Adrenal gland (tissue), 9 donors: ENCODE measurements at regions not wholly inside any gene's neighbourhood (a gene's known extent, or its start where the extent isn't known, plus 50 kb on each side); places are given as distances from the start of the nearest gene placed in this dataset.

Experiments
- DNase-seq, 7 donors: peaks; one replicate each; pipeline ENCODE4 v3.0.0-alpha.2; 2019 to 2020
- H3K27ac ChIP-seq, 5 donors: fragments of 200-600 bp; sonication (generic) in 4 of 5; 1 replicate in 3 of 5; 2 replicates in 2 of 5; pipeline versions ENCODE4 v1.5.1 to v1.8.0; 2016 to 2020; ENCODE audit warnings: mild to moderate bottlenecking in 1 of 5
- H3K27me3 ChIP-seq: fragments of 200-600 bp; 2 replicates; pipeline ENCODE4 v1.8.0; 2021
- H3K36me3 ChIP-seq, 2 donors: fragments of 200-600 bp; replicated peaks in 1 of 2; 1 replicate in 1 of 2; 2 replicates in 1 of 2; pipeline versions ENCODE4 v1.5.1 to v1.8.0; 2018 to 2022
- H3K4me1 ChIP-seq, 2 donors: fragments of 200-600 bp; replicated peaks in 1 of 2; 1 replicate in 1 of 2; 2 replicates in 1 of 2; pipeline versions ENCODE4 v1.5.1 to v1.8.0; 2018 to 2021
- H3K4me3 ChIP-seq, 4 donors: fragments of 200-600 bp; sonication (generic) in 3 of 4; one replicate each; pipeline ENCODE4 v1.5.1; 2016 to 2018
- H3K9me3 ChIP-seq, 3 donors: fragments of 200-600 bp; sonication (generic) in 1 of 3; replicated peaks in 1 of 3; 1 replicate in 2 of 3; 2 replicates in 1 of 3; pipeline versions ENCODE4 v1.5.1 to v1.8.0; 2016 to 2021
- CTCF ChIP-seq, 6 experiments: fragments of 450-650 bp in 4 of 6; fragments of 200-600 bp in 2 of 6; sonication (generic) in 1 of 6; IDR thresholded peaks; 1 replicate in 5 of 6; 2 replicates in 1 of 6; pipeline versions ENCODE4 v1.5.1 to v1.8.0; 2016 to 2021; ENCODE audit warnings: antibody characterized with exemption in 6 of 6, mild to moderate bottlenecking in 2 of 6, moderate library complexity in 1 of 6
- POLR2A ChIP-seq, 2 donors: fragments of 450-650 bp; IDR thresholded peaks; one replicate each; pipeline ENCODE4 v1.6.1; 2017; ENCODE audit warnings: antibody characterized with exemption in 2 of 2, mild to moderate bottlenecking in 2 of 2, moderate library complexity in 1 of 2
- WGBS, 4 donors: extraction: QIAGEN DNeasy Blood & Tissue Kit in 2 of 4; methylation state at CpG; one replicate each; pipeline versions ENCODE4 v1.1.5 to v1.1.7; 2013 to 2017; 5-methylcytosine and 5-hydroxymethylcytosine counted together
- intact Hi-C, 2 donors: fragments of 100-400 bp; cut with DNase I; formaldehyde crosslinking; loops; one replicate each; pipeline versions ENCODE4 v1.14.1 to v1.15.0; 2022 to 2023
- donor health status: healthy with polysubstance abuse.
- donor health status: Bipolar disorder and iron deficiency.
- donor health status: DM: yes; HTN: yes; CAD: no.
- donor health status: DM: no; HTN: no; CAD: no.
- donor health status: DM: no; HTN: no; CAD: no.

- no peaks in the 10 kb centered on the region for H3K9me3 ChIP-seq
- H3K4me3 ChIP-seq = no peak overlapping the region
- H3K27me3 ChIP-seq = no peaks in the 10 kb centered on the region
- intact Hi-C loops = no loop called here
- H3K27ac ChIP-seq = no peak overlapping the region
- WGBS, 4 donors = 80 to 91% (median 85%) methylated on average over 6 of the region's 6 CpGs
- H3K4me1 ChIP-seq = peaks cover 8 to 10% of the 10 kb centered on the region in 2 donors
- no peak for TF ChIP-seq POLR2A (IDR thresholded peaks at IDR 0.05)
- no peak for TF ChIP-seq CTCF (IDR thresholded peaks at IDR 0.05)
- no peaks in the 10 kb centered on the region for H3K36me3 ChIP-seq
- DNase-seq = no peak
Observed at GRCh38 chr10:117443686-117444041, 68.4 kb upstream of the PDZD8 start.

GRCh38 chr10:117442944-117443685 is 67.9 kb upstream of the PDZD8 start:
- TF ChIP-seq POLR2A (IDR thresholded peaks at IDR 0.05) = no peak
- peak; percentile 57 to 92 (median 72) for TF ChIP-seq CTCF (IDR thresholded peaks at IDR 0.05)
- 27 to 48% (median 33%) methylated on average over 11 to 15 of the region's 15 CpGs for WGBS, 4 donors
- Histone ChIP-seq H3K27me3 (no peaks in the 10 kb centered on the region), H3K27ac (no peak overlapping the region), H3K9me3 (no peaks in the 10 kb centered on the region), H3K4me3 (no peak overlapping the region), H3K4me1 (peaks cover 8 to 10% of the 10 kb centered on the region in 2 donors), H3K36me3 (no peaks in the 10 kb centered on the region)
- DNase-seq = peak; percentile 69 to 90 (median 82)
- intact Hi-C loops = no loop called here

GRCh38 chr10:117442521-117442920 is 67.3 kb upstream of the PDZD8 start:
- WGBS, 4 donors = 66 to 74% (median 68%) methylated on average over 6 of the region's 6 CpGs
- no peak for DNase-seq
- no peaks in the 10 kb centered on the region for H3K27me3 ChIP-seq
- peaks cover 8 to 10% of the 10 kb centered on the region in 2 donors for H3K4me1 ChIP-seq
- no peaks in the 10 kb centered on the region for H3K36me3 ChIP-seq
- no peaks in the 10 kb centered on the region for H3K9me3 ChIP-seq
- H3K27ac ChIP-seq = no peak overlapping the region
- no peak overlapping the region for H3K4me3 ChIP-seq
- TF ChIP-seq CTCF (IDR thresholded peaks at IDR 0.05) = no peak
- TF ChIP-seq POLR2A (IDR thresholded peaks at IDR 0.05) = no peak
- intact Hi-C loops = no loop called here

GRCh38 chr10:117441812-117442443 is 66.7 kb upstream of the PDZD8 start:
- 36 to 56% (median 42%) methylated on average over 5 to 6 of the region's 6 CpGs for WGBS, 4 donors
- Histone ChIP-seq H3K36me3 (no peaks in the 10 kb centered on the region), H3K4me3 (no peak overlapping the region), H3K27ac (peak overlapping the region in 1 of 5 donors; percentile 23), H3K27me3 (no peaks in the 10 kb centered on the region), H3K4me1 (peaks cover 8 to 10% of the 10 kb centered on the region in 2 donors), H3K9me3 (no peaks in the 10 kb centered on the region)
- DNase-seq = peak in 2 of 7 donors; percentile 21 to 24
- TF ChIP-seq CTCF (IDR thresholded peaks at IDR 0.05) (no peak), POLR2A (IDR thresholded peaks at IDR 0.05) (no peak)
- intact Hi-C loops = no loop called here
